ENCODE measurements at regions not wholly inside any gene's neighbourhood (a gene's known extent, or its start where the extent isn't known, plus 50 kb on each side); places are given as distances from the start of the nearest gene placed in this dataset.

GRCh38 chr5:105501315-105501714, 1938.7 kb upstream of the NUDT12 start:
- TF ChIP-seq RARB (CRISPR knock-in tag; IDR thresholded peaks at IDR 0.05) (no peak), TSHZ2 (CRISPR knock-in tag; IDR thresholded peaks at IDR 0.05) (no peak), CSDC2 (CRISPR knock-in tag; IDR thresholded peaks at IDR 0.05) (no peak), ARNTL (CRISPR knock-in tag; IDR thresholded peaks at IDR 0.05; ENCODE audit: borderline replicate concordance, low read depth) (no peak), OSR1 (CRISPR knock-in tag; IDR thresholded peaks at IDR 0.05) (no peak), ESRRG (CRISPR knock-in tag; IDR thresholded peaks at IDR 0.05) (no peak), ZNF8 (CRISPR knock-in tag; IDR thresholded peaks at IDR 0.05) (no peak), CREB5 (CRISPR knock-in tag; IDR thresholded peaks at IDR 0.05; ENCODE audit: low read depth) (no peak), ISL1 (CRISPR knock-in tag; IDR thresholded peaks at IDR 0.05) (no peak), PPARA (CRISPR knock-in tag; IDR thresholded peaks at IDR 0.05; ENCODE audit: borderline replicate concordance) (no peak)
